ENCODE measurements at regions not wholly inside any gene's neighbourhood (a gene's known extent, or its start where the extent isn't known, plus 50 kb on each side); places are given as distances from the start of the nearest gene placed in this dataset.

- TF ChIP-seq SUZ12 (IDR thresholded peaks at IDR 0.05; ENCODE audit: extremely low read depth, insufficient read depth, insufficient read length) (no peak), ZNF274 (IDR thresholded peaks at IDR 0.05; ENCODE audit: low read depth, low read length) (no peak), YY1 (IDR thresholded peaks at IDR 0.05; ENCODE audit: insufficient read depth, insufficient read length) (no peak)
Measured at GRCh38 chr20:63058696-63059335, 52.1 kb upstream of the BHLHE23 start.

Data from NT2/D1 (cell line).